Stomach (tissue), 8 donors: ENCODE measurements at regions not wholly inside any gene's neighbourhood (a gene's known extent, or its start where the extent isn't known, plus 50 kb on each side); places are given as distances from the start of the nearest gene placed in this dataset.

Source experiments
- DNase-seq, 2 donors: peaks; one replicate each; pipeline versions ENCODE4 v3.0.0 to v3.0.0-alpha.2; 2013 to 2019
- H3K27ac ChIP-seq, 5 donors: fragments of 200-600 bp in 4 of 5; sonication (generic) in 4 of 5; one replicate each; pipeline ENCODE4 v1.5.1; 2013 to 2019; ENCODE audit warnings: mild to moderate bottlenecking in 1 of 5, moderate library complexity in 1 of 5
- H3K27me3 ChIP-seq, 3 donors: fragments of 200-600 bp; sonication (generic); one replicate each; pipeline ENCODE4 v1.5.1; 2017 to 2019; ENCODE audit warnings: mixed run types in 1 of 3
- H3K36me3 ChIP-seq, 4 donors: fragments of 200-600 bp; sonication (generic); 1 replicate in 3 of 4; 2 replicates in 1 of 4; pipeline ENCODE4 v1.5.1; 2016 to 2019
- H3K4me1 ChIP-seq, 4 donors: fragments of 200-600 bp; sonication (generic); one replicate each; pipeline ENCODE4 v1.5.1; 2016 to 2019
- H3K4me3 ChIP-seq, 4 donors: fragments of 200-600 bp; sonication (generic) in 3 of 4; one replicate each; pipeline ENCODE4 v1.5.1; 2016 to 2019; ENCODE audit warnings: mild to moderate bottlenecking in 1 of 4
- H3K9me3 ChIP-seq, 4 donors: fragments of 200-600 bp; sonication (generic); one replicate each; pipeline ENCODE4 v1.5.1; 2016 to 2019
- EP300 ChIP-seq: sonication (generic); formaldehyde crosslinking; IDR thresholded peaks from one replicate; pipeline ENCODE4 v1.6.1; 2017; ENCODE audit warnings: antibody characterized with exemption
- POLR2A ChIP-seq, 4 donors: fragments of 450-650 bp; IDR thresholded peaks; one replicate each; pipeline ENCODE4 v1.6.1; 2016; ENCODE audit warnings: antibody characterized with exemption in 4 of 4, control low read depth in 2 of 4, mild to moderate bottlenecking in 1 of 4, moderate library complexity in 1 of 4
- POLR2AphosphoS5 ChIP-seq, 3 donors: sonication (generic); formaldehyde crosslinking; IDR thresholded peaks; one replicate each; pipeline ENCODE4 v1.6.1; 2016; ENCODE audit warnings: antibody characterized with exemption in 3 of 3
- WGBS, 5 donors: extraction: QIAGEN DNeasy Blood & Tissue Kit in 3 of 5; methylation state at CpG; one replicate each; pipeline versions ENCODE4 v1.1.5 to v1.1.7; 2013 to 2018; 5-methylcytosine and 5-hydroxymethylcytosine counted together
- intact Hi-C: fragments of 100-400 bp; cut with DNase I; formaldehyde crosslinking; loops from one replicate; pipeline ENCODE4 v1.15.1; 2023; ENCODE audit warnings: low total_unique reads
- TF ChIP-seq, protein P1 (sequence below), 7 experiments: fragments of 450-650 bp in 4 of 7; fragments of 200-600 bp in 3 of 7; sonication (generic) in 3 of 7; IDR thresholded peaks; one replicate each; pipeline ENCODE4 v1.5.1; 2016 to 2019; ENCODE audit warnings: antibody characterized with exemption in 7 of 7, control low read depth in 2 of 7, mild to moderate bottlenecking in 1 of 7
- donor health status: healthy with polysubstance abuse.
- donor health status: Bipolar disorder and iron deficiency.
- donor health status: healthy.

DNA sequence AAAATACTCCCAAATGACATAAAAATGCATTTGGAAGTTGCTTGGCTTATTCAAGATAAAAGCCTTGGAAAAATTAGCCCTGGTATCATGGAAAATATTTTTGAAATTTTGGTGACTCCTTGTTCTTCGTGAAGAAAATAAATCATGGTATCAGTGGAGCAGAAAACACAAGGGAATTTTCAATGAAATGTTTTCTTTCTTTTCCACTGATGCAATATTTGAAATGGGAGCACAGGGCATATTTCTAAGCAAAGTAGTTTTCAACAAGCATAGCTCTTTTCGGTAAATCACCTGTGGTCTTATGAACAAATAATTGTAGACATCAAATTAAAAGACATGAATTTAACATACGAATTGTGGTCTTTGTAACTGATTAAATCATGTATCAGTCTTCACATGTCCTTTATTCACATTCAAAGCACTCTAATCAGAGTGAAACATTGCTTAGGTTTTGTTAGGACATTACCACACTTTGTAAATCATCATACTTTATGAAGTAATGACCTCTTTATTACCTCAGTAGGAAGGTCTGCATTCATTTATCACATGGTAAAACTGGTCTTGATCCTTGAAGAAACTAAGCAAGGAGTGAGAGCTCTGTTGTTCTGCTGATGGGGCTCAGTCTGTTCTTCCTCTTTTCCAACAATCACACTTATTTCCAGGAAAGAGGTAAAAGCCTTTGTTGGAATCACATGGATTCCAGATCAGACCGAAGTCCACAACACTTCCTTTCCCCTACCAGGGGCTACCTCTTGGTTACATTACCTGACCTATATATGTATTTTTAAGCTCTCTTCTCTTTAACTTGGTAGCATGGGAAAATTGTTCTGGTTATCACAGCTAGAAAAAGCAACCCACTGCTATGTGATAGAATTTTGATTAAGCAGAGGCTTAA is 413.5 kb upstream of the THBS1 start:
- intact Hi-C loops, result no loop called here
- no peak overlapping the region for H3K4me3 ChIP-seq
- peak overlapping the region in 3 of 5 donors; percentile 17 to 65 (median 33) for H3K27ac ChIP-seq
- TF ChIP-seq EP300 (no peak), POLR2A (IDR thresholded peaks at IDR 0.05) (no peak)
- TF ChIP-seq, protein P1, sequence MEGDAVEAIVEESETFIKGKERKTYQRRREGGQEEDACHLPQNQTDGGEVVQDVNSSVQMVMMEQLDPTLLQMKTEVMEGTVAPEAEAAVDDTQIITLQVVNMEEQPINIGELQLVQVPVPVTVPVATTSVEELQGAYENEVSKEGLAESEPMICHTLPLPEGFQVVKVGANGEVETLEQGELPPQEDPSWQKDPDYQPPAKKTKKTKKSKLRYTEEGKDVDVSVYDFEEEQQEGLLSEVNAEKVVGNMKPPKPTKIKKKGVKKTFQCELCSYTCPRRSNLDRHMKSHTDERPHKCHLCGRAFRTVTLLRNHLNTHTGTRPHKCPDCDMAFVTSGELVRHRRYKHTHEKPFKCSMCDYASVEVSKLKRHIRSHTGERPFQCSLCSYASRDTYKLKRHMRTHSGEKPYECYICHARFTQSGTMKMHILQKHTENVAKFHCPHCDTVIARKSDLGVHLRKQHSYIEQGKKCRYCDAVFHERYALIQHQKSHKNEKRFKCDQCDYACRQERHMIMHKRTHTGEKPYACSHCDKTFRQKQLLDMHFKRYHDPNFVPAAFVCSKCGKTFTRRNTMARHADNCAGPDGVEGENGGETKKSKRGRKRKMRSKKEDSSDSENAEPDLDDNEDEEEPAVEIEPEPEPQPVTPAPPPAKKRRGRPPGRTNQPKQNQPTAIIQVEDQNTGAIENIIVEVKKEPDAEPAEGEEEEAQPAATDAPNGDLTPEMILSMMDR (IDR thresholded peaks at IDR 0.05), result no peak
- peaks cover 0 to 12% (median 9%) of the 10 kb centered on the region in 4 donors for H3K4me1 ChIP-seq
- H3K9me3 ChIP-seq, result no peaks in the 10 kb centered on the region
- no peaks in the 10 kb centered on the region for H3K36me3 ChIP-seq
- DNase-seq, result no peak
- WGBS, 5 donors, result 49 to 71% (median 70%) methylated on average over 4 of the region's 4 CpGs
- H3K27me3 ChIP-seq, result no peaks in the 10 kb centered on the region

DNA sequence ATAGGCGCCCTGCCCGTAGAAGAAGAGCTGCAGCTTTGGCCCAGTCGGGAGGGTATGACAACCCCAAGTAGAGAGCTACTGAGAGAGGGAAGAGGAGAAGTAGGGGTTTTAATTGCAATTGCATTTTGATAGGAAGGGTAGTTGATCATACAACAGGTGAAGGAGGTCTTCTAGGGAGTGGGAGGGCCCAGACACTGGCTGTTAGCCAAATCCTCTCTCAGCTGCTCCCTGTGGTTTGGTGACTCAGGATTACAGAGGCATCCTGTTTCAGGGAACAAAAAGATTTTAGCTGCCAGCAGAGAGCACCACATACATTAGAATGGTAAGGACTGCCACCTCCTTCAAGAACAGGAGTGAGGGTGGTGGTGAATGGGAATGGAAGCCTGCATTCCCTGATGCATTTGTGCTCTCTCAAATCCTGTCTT is 408.9 kb upstream of the THBS1 start:
- peak overlapping the region in 4 of 5 donors; percentile 41 to 72 (median 65) for H3K27ac ChIP-seq
- TF ChIP-seq POLR2A (IDR thresholded peaks at IDR 0.05) (no peak), POLR2AphosphoS5 (IDR thresholded peaks at IDR 0.05) (peak in 2 of 3 donors; percentile 16 to 79), EP300 (no peak)
- TF ChIP-seq, protein P1 (IDR thresholded peaks at IDR 0.05), result peak in 4 of 7 experiments; percentile 10 to 65 (median 48)

DNA sequence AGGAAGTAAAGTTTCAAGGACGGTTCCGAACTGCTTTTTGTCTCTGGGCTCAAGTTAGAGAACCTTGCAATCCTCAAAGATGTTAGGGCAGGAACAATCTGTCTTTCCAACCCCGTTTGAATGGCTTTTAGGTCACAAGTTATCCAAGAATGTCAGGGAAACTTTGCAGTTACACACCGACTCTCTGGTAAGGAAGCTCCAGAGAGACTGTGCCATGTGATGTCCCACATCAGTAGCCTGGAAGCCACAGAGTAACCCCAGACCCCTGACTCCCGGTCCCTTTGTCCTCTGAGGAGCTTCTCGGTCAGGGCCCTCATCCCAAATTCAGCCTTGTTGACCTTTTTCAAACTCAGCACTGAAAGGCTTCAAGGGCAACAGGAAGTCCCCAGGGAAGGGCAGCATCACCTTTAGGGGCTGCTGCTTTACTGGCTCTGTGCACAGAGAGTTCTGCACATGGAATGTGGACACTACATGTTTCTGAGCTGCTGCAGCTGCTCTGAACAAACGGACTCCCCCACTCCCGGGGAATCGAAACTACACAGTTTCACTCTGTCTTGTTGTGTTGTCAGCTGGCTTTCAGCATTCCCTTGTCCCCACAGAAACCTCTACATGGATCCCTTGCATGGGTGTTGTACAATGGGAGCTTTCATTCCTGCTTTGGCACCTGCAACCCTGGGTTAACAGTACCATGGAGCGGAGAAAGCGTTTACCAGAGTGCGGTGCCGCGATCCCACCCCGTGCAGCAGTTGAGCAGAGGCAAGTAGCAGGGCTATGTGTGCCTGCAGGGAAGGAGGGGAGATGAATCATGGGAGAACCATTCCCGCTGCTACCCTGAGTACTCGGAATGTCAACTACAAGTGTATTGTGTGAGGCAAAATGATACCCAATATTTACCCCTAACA is 408.2 kb upstream of the THBS1 start:
- WGBS, 5 donors, result 48 to 59% (median 52%) methylated on average over 17 of the region's 17 CpGs
- Histone ChIP-seq H3K4me3 (peak overlapping the region in 2 of 4 donors; percentile 15 to 17), H3K36me3 (no peaks in the 10 kb centered on the region), H3K27me3 (no peaks in the 10 kb centered on the region), H3K9me3 (no peaks in the 10 kb centered on the region), H3K4me1 (peaks cover 0 to 22% (median 14%) of the 10 kb centered on the region in 4 donors), H3K27ac (peak overlapping the region in 4 of 5 donors; percentile 41 to 72 (median 65))
- peak in 1 of 2 donors; percentile 84 for DNase-seq
- TF ChIP-seq, protein P1 (IDR thresholded peaks at IDR 0.05), result no peak
- TF ChIP-seq POLR2AphosphoS5 (IDR thresholded peaks at IDR 0.05), result no peak
- no peak for TF ChIP-seq POLR2A (IDR thresholded peaks at IDR 0.05)
- no peak for TF ChIP-seq EP300
- intact Hi-C loops, result no loop called here

More for the DNA sequence above, 408.9 kb upstream of the THBS1 start:
- peak; percentile 56 to 94 for DNase-seq
- Histone ChIP-seq H3K4me1 (peaks cover 0 to 22% (median 15%) of the 10 kb centered on the region in 4 donors), H3K27me3 (no peaks in the 10 kb centered on the region), H3K36me3 (no peaks in the 10 kb centered on the region), H3K9me3 (no peaks in the 10 kb centered on the region), H3K4me3 (no peak overlapping the region)
- WGBS, 5 donors, result 72 to 92% (median 85%) methylated on average over 3 of the region's 3 CpGs
- intact Hi-C loops, result no loop called here

DNA sequence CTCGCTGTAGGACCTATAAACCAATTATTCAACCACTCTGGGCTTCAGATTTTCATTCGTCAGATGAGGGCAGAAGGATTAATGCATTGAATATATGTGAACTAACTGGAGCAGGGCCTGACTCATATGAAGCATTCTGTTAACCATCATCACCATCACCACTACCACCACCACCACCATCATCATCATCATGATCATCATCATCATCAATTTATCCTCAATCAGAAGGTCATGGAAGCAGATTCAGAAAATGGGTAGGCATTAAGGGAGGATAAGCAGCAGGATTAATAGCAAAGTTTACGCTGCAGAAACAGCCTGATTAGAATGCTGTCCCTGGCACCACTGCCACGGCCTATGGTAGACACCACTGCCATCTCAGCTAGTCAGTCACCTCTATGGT is 407.5 kb upstream of the THBS1 start:
- no peak for DNase-seq
- Histone ChIP-seq H3K9me3 (no peaks in the 10 kb centered on the region), H3K36me3 (no peaks in the 10 kb centered on the region), H3K4me1 (peaks cover 0 to 22% (median 14%) of the 10 kb centered on the region in 4 donors), H3K27me3 (no peaks in the 10 kb centered on the region), H3K4me3 (no peak overlapping the region), H3K27ac (peak overlapping the region in 3 of 5 donors; percentile 59 to 72 (median 71))
- TF ChIP-seq POLR2A (IDR thresholded peaks at IDR 0.05) (no peak), EP300 (no peak), POLR2AphosphoS5 (IDR thresholded peaks at IDR 0.05) (no peak)
- TF ChIP-seq, protein P1 (IDR thresholded peaks at IDR 0.05), result no peak
- 87 to 94% (median 92%) methylated on average over 4 of the region's 4 CpGs for WGBS, 5 donors
- intact Hi-C loops, result no loop called here
